ENCODE measurements at regions not wholly inside any gene's neighbourhood (a gene's known extent, or its start where the extent isn't known, plus 50 kb on each side); places are given as distances from the start of the nearest gene placed in this dataset.

DNA sequence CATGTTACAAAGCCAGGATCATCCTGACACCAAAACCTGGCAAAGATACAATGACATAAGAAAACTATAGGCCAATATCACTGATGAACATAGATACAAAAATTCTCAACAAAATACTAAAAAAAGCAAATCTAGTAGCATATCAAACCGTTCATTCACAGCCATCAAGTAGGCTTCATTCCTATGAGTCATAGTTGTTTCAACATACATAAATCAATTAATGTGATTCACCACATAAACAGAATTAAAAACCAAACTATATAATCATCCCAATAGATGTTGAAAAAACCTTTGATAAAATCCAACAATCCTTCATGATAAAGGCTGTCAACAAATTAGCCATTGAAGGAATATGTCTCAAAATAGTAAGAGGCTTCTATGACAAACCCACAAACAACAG, 1007.2 kb upstream of the RAG2 start:
- ATAC-seq, result no peak
- TF ChIP-seq, protein P1, sequence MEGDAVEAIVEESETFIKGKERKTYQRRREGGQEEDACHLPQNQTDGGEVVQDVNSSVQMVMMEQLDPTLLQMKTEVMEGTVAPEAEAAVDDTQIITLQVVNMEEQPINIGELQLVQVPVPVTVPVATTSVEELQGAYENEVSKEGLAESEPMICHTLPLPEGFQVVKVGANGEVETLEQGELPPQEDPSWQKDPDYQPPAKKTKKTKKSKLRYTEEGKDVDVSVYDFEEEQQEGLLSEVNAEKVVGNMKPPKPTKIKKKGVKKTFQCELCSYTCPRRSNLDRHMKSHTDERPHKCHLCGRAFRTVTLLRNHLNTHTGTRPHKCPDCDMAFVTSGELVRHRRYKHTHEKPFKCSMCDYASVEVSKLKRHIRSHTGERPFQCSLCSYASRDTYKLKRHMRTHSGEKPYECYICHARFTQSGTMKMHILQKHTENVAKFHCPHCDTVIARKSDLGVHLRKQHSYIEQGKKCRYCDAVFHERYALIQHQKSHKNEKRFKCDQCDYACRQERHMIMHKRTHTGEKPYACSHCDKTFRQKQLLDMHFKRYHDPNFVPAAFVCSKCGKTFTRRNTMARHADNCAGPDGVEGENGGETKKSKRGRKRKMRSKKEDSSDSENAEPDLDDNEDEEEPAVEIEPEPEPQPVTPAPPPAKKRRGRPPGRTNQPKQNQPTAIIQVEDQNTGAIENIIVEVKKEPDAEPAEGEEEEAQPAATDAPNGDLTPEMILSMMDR (IDR thresholded peaks at IDR 0.05), result no peak
- H3K4me3 ChIP-seq, result no peak overlapping the region
- intact Hi-C loops (cut with DNase I), result no loop called here
- H3K9me3 ChIP-seq, result no peaks in the 10 kb centered on the region
- H3K27me3 ChIP-seq (ENCODE audit: insufficient read depth in 3 of 3, low read length in 2 of 3), result no peaks in the 10 kb centered on the region
- H3K4me1 ChIP-seq, result no peaks in the 10 kb centered on the region
- WGBS, 3 donors, result 55 to 70% (median 68%) methylated on average over 1 of the region's 1 CpG
- DNase-seq, result no peak
- H3K27ac ChIP-seq, result no peak overlapping the region
- no peaks in the 10 kb centered on the region for H3K36me3 ChIP-seq (ENCODE audit: insufficient read depth in 1 of 2, low read depth in 1 of 2)

- Histone ChIP-seq H3K27me3 (ENCODE audit: insufficient read depth in 3 of 3, low read length in 2 of 3) (no peaks in the 10 kb centered on the region), H3K4me1 (no peaks in the 10 kb centered on the region), H3K9me3 (no peaks in the 10 kb centered on the region), H3K4me3 (no peak overlapping the region), H3K36me3 (ENCODE audit: insufficient read depth in 1 of 2, low read depth in 1 of 2) (no peaks in the 10 kb centered on the region), H3K27ac (no peak overlapping the region)
- TF ChIP-seq, protein P1 (IDR thresholded peaks at IDR 0.05), result no peak
- WGBS, 3 donors, result 32 to 64% (median 33%) methylated on average over 1 of the region's 1 CpG
- DNase-seq (no peak), ATAC-seq (no peak)
- intact Hi-C loops (cut with DNase I), result no loop called here
Observed at GRCh38 chr11:37598381-37598780, 1000.3 kb upstream of the RAG2 start.

DNA sequence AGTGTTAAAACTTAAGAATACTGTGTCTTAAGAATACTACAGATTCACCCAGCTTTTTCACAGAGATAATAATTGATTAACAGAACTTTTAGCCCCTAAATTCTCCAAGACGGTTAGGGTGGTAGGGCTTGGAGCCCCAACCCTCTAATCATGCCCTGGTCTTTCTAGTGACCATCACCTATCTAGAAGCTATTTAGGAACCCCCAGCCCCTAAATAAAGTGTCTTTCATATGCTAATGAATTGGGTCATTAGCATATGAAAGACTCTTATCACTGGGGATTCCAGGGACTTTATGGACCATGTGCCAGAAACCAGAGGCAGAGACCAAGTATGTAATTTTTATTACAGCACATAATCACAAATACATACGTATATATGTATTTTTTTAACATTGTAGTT, 999.7 kb upstream of the RAG2 start:
- Histone ChIP-seq H3K27ac (no peak overlapping the region), H3K27me3 (ENCODE audit: insufficient read depth in 3 of 3, low read length in 2 of 3) (no peaks in the 10 kb centered on the region), H3K4me1 (no peaks in the 10 kb centered on the region), H3K9me3 (no peaks in the 10 kb centered on the region), H3K4me3 (no peak overlapping the region), H3K36me3 (ENCODE audit: insufficient read depth in 1 of 2, low read depth in 1 of 2) (no peaks in the 10 kb centered on the region)
- DNase-seq, result no peak
- ATAC-seq, result no peak
- WGBS, 3 donors, result 35 to 53% (median 47%) methylated on average over 2 of the region's 2 CpGs
- TF ChIP-seq, protein P1 (IDR thresholded peaks at IDR 0.05), result no peak
- intact Hi-C loops (cut with DNase I), result no loop called here

DNA sequence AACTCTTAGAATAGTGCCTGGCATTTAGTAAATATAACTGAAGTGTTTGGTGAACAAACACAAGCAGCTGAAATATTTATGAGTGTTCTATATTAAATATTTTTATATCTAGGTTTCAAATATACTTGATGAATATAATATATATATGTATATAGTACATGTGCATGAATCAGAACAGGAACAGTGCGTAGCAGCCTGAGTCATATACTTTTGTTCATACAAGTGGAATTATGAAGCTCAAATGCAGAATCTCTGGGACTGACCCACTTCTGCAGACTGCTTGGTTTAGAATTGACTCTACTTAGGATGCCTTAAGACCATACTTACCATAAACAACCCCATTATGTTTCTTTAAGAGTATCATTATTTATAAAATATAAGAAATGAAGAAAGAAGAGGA, 997.8 kb upstream of the RAG2 start:
- Histone ChIP-seq H3K27ac (no peak overlapping the region), H3K36me3 (ENCODE audit: insufficient read depth in 1 of 2, low read depth in 1 of 2) (no peaks in the 10 kb centered on the region), H3K4me3 (no peak overlapping the region), H3K4me1 (no peaks in the 10 kb centered on the region), H3K27me3 (ENCODE audit: insufficient read depth in 3 of 3, low read length in 2 of 3) (no peaks in the 10 kb centered on the region), H3K9me3 (no peaks in the 10 kb centered on the region)
- DNase-seq (no peak), ATAC-seq (no peak)
- TF ChIP-seq, protein P1 (IDR thresholded peaks at IDR 0.05), result no peak
- WGBS, 3 donors, result 0 to 55% (median 44%) methylated on average over 1 of the region's 1 CpG
- intact Hi-C loops (cut with DNase I), result no loop called here

DNA sequence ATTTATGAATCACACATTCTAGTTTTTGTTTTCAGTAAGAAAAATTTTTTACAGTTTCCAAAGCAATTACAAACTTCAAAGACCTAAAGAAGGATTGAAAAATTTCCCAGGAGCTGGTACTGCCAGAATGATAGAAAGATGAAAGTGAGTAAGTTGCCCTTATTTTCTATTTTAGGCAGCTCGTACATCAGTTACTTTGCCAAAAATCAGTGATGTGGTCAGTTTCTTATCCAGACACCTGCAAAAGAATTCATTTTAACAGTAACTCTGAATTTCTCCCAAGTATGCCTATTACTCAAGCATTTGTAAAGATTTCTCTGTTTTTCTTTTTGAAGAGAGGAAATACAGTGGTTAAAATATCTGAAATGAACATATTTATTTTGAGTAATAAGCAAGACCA, 976.3 kb upstream of the RAG2 start:
- no peaks in the 10 kb centered on the region for H3K9me3 ChIP-seq
- no peaks in the 10 kb centered on the region for H3K4me1 ChIP-seq
- DNase-seq (no peak), ATAC-seq (no peak)
- no peak overlapping the region for H3K4me3 ChIP-seq
- H3K27ac ChIP-seq, result no peak overlapping the region
- intact Hi-C loops (cut with DNase I), result no loop called here
- WGBS, 3 donors, result 49 to 70% (median 56%) methylated on average over 1 of the region's 1 CpG
- no peaks in the 10 kb centered on the region for H3K36me3 ChIP-seq (ENCODE audit: insufficient read depth in 1 of 2, low read depth in 1 of 2)
- TF ChIP-seq, protein P1 (IDR thresholded peaks at IDR 0.05), result no peak
- H3K27me3 ChIP-seq (ENCODE audit: insufficient read depth in 3 of 3, low read length in 2 of 3), result no peaks in the 10 kb centered on the region

Data from psoas muscle (tissue), 7 donors.